ENCODE measurements at regions not wholly inside any gene's neighbourhood (a gene's known extent, or its start where the extent isn't known, plus 50 kb on each side); places are given as distances from the start of the nearest gene placed in this dataset.
A peak's percentile ranks its signal among the peaks of the same experiment; 100 is the strongest.
"Not testable (repeated sequence)": the region's sequence is repeated elsewhere in the genome, so short reads cannot be mapped to it uniquely, and the experiment has no call there.

GRCh38 chr3:98688363-98688762 lies 74.8 kb upstream of the ST3GAL6 start:
- TF ChIP-seq, protein P1, sequence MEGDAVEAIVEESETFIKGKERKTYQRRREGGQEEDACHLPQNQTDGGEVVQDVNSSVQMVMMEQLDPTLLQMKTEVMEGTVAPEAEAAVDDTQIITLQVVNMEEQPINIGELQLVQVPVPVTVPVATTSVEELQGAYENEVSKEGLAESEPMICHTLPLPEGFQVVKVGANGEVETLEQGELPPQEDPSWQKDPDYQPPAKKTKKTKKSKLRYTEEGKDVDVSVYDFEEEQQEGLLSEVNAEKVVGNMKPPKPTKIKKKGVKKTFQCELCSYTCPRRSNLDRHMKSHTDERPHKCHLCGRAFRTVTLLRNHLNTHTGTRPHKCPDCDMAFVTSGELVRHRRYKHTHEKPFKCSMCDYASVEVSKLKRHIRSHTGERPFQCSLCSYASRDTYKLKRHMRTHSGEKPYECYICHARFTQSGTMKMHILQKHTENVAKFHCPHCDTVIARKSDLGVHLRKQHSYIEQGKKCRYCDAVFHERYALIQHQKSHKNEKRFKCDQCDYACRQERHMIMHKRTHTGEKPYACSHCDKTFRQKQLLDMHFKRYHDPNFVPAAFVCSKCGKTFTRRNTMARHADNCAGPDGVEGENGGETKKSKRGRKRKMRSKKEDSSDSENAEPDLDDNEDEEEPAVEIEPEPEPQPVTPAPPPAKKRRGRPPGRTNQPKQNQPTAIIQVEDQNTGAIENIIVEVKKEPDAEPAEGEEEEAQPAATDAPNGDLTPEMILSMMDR (IDR thresholded peaks at IDR 0.05; ENCODE audit: insufficient read depth, low read depth, low read length, missing control alignments): no peak
- DNase-seq (ENCODE audit: low read depth): no peak
- H3K4me3 ChIP-seq (ENCODE audit: low read depth, low read length): no peak overlapping the region

DNA sequence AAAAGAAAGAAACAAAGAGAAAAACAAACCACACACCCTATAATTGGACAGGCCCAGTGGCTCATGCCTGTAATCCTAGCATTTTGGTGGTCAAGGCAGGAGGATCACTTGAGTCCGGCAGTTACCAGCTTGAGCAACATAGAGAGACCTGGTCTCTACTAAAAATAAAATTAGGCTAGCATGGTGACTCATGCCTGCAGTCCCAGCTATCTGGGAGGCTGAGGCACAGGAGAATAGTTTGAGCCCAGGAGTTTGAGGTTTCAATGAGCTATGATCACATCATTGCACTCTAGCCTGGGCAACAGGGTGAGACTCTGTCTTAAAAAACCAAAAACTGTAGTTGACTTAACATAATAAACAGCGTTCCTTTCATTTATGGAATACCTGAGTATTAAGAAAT lies 72.3 kb upstream of the ST3GAL6 start:
- no peak overlapping the region for H3K4me3 ChIP-seq (ENCODE audit: low read depth, low read length)
- TF ChIP-seq, protein P1 (IDR thresholded peaks at IDR 0.05; ENCODE audit: insufficient read depth, low read depth, low read length, missing control alignments): no peak
- no peak for DNase-seq (ENCODE audit: low read depth)

GRCh38 chr3:98691897-98692296 lies 71.2 kb upstream of the ST3GAL6 start:
- no peak overlapping the region for H3K4me3 ChIP-seq (ENCODE audit: low read depth, low read length)
- no peak for DNase-seq (ENCODE audit: low read depth)
- TF ChIP-seq, protein P1 (IDR thresholded peaks at IDR 0.05; ENCODE audit: insufficient read depth, low read depth, low read length, missing control alignments): no peak

DNA sequence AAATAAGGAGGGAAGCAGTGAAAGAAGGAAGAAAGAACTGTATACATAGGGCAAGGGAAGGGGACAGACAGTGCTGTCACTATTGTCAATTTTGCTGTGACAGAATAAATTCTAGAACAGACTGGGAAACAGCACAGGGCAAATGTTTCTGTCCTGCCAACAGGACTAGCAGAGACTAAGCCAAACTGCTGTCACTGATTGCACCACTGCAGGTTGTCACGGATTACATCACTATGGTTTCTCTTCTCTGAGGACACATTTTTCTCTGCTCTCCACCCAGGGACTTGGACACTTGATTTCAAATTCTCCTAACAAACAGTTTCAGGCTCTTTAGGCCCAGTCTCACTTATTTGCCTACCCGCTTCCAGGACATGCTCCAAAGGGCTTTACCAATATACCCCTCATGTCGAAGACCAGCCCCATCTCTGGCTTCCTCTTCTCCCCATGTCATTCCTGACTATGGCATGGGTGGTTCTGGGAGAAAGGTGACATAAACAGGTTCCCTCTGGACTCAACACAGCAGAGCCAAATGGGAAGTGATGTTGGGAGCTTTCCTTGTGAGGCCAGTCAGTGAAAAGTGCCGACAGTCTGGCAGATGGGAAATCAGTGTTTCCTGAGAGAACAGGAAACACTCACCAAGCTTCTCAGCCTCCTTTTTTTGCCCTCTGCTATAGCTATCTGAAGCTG lies 70.2 kb upstream of the ST3GAL6 start:
- TF ChIP-seq, protein P1 (IDR thresholded peaks at IDR 0.05; ENCODE audit: insufficient read depth, low read depth, low read length, missing control alignments): no peak
- peak; percentile 24 for DNase-seq (ENCODE audit: low read depth)
- H3K4me3 ChIP-seq (ENCODE audit: low read depth, low read length): no peak overlapping the region

DNA sequence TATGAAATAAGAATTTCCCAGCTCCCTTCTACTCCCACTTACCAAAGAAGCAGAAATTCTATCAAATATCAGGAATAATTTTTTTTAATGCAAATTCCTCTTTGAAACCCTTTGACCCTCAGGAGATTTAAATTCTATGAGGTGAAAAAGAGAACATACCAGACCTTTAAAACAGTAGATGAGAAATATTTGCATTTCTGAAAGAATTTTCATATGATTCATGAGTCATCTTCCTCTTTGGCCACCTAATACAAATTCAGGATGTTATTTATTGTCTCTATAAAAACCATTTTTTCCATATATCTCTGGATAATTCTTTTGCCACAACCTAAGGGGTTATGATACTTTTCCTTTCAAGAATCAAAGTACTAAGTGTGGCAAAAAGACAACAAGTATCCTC lies 67.3 kb upstream of the ST3GAL6 start:
- TF ChIP-seq, protein P1 (IDR thresholded peaks at IDR 0.05; ENCODE audit: insufficient read depth, low read depth, low read length, missing control alignments): no peak
- DNase-seq (ENCODE audit: low read depth): no peak
- no peak overlapping the region for H3K4me3 ChIP-seq (ENCODE audit: low read depth, low read length)

- not testable (repeated sequence) for H3K4me3 ChIP-seq (ENCODE audit: low read depth, low read length); DNase-seq (ENCODE audit: low read depth)
Observed at GRCh38 chr3:98696296-98696695, 66.8 kb upstream of the ST3GAL6 start.

GRCh38 chr3:98697225-98697624 lies 65.9 kb upstream of the ST3GAL6 start:
- no peak overlapping the region for H3K4me3 ChIP-seq (ENCODE audit: low read depth, low read length)
- TF ChIP-seq, protein P1 (IDR thresholded peaks at IDR 0.05; ENCODE audit: insufficient read depth, low read depth, low read length, missing control alignments): no peak
- no peak for DNase-seq (ENCODE audit: low read depth)

All from GM12865 (cell line).